Spleen (tissue), 11 donors: ENCODE measurements at regions not wholly inside any gene's neighbourhood (a gene's known extent, or its start where the extent isn't known, plus 50 kb on each side); places are given as distances from the start of the nearest gene placed in this dataset.
A peak's percentile ranks its signal among the peaks of the same experiment; 100 is the strongest.

ENCODE experiments used
- DNase-seq: peaks from one replicate; pipeline ENCODE4 v3.0.0-alpha.2; 2020
- H3K27ac ChIP-seq, 8 donors: fragments of 200-600 bp; sonication (generic) in 7 of 8; 1 replicate in 4 of 8; 2 replicates in 4 of 8; pipeline versions ENCODE4 v1.5.0 to v1.8.0; 2016 to 2021; ENCODE audit warnings: inconsistent platforms in 4 of 8, mild to moderate bottlenecking in 4 of 8, moderate library complexity in 1 of 8
- H3K27me3 ChIP-seq, 7 donors: fragments of 200-600 bp; sonication (generic) in 6 of 7; replicated peaks in 1 of 7; 1 replicate in 4 of 7; 2 replicates in 3 of 7; pipeline versions ENCODE4 v1.5.0 to v1.8.0; 2016 to 2021; ENCODE audit warnings: inconsistent platforms in 3 of 7, mild to moderate bottlenecking in 1 of 7
- H3K36me3 ChIP-seq, 6 donors: fragments of 200-600 bp; sonication (generic) in 5 of 6; 1 replicate in 4 of 6; 2 replicates in 2 of 6; pipeline versions ENCODE4 v1.5.0 to v1.8.0; 2016 to 2021; ENCODE audit warnings: inconsistent platforms in 2 of 6
- H3K4me1 ChIP-seq, 6 donors: fragments of 200-600 bp; sonication (generic) in 5 of 6; 1 replicate in 3 of 6; 2 replicates in 3 of 6; pipeline versions ENCODE4 v1.5.0 to v1.8.0; 2016 to 2021; ENCODE audit warnings: inconsistent platforms in 3 of 6
- H3K4me3 ChIP-seq, 8 donors: fragments of 200-600 bp; sonication (generic) in 7 of 8; 1 replicate in 4 of 8; 2 replicates in 4 of 8; pipeline versions ENCODE4 v1.5.0 to v1.8.0; 2016 to 2021; ENCODE audit warnings: inconsistent platforms in 4 of 8, mild to moderate bottlenecking in 4 of 8, moderate library complexity in 2 of 8
- H3K9me3 ChIP-seq, 8 donors: fragments of 200-600 bp; sonication (generic) in 7 of 8; 1 replicate in 4 of 8; 2 replicates in 4 of 8; pipeline versions ENCODE4 v1.5.0 to v1.8.0; 2016 to 2021; ENCODE audit warnings: inconsistent platforms in 4 of 8
- CTCF ChIP-seq, 11 experiments: fragments of 200-600 bp in 7 of 11; fragments of 450-650 bp in 4 of 11; sonication (generic) in 4 of 11; IDR thresholded peaks in 8 of 11; conservative IDR thresholded peaks in 3 of 11; 1 replicate in 7 of 11; 2 replicates in 4 of 11; pipeline versions ENCODE4 v1.4.0 to v1.8.0; 2016 to 2021; ENCODE audit warnings: antibody characterized with exemption in 11 of 11, inconsistent platforms in 4 of 11, mild to moderate bottlenecking in 1 of 11
- POLR2A ChIP-seq, 3 donors: fragments of 450-650 bp; IDR thresholded peaks; one replicate each; pipeline ENCODE4 v1.5.1; 2017; ENCODE audit warnings: antibody characterized with exemption in 3 of 3, mild to moderate bottlenecking in 1 of 3
- POLR2AphosphoS5 ChIP-seq, 3 donors: sonication (generic); formaldehyde crosslinking; IDR thresholded peaks; one replicate each; pipeline ENCODE4 v1.5.1; 2017; ENCODE audit warnings: antibody characterized with exemption in 3 of 3
- WGBS, 5 donors: extraction: QIAGEN DNeasy Blood & Tissue Kit in 3 of 5; methylation state at CpG; one replicate each; pipeline versions ENCODE4 v1.1.5 to v1.1.7; 2013 to 2018; 5-methylcytosine and 5-hydroxymethylcytosine counted together
- intact Hi-C: fragments of 100-400 bp; cut with DNase I; formaldehyde crosslinking; loops from one replicate; pipeline ENCODE4 v1.15.0; 2023; ENCODE audit warnings: low total_unique reads
- donor health status: healthy with polysubstance abuse.
- donor health status: DM: no; HTN: no; CAD: no; lungs with moderate emphysema.
- donor health status: DM: no; HTN: no; CAD: no.
- donor health status: Bipolar disorder and iron deficiency.
- donor health status: healthy.
- donor health status: DM: no; HTN: no; CAD: no.
- donor health status: DM: yes; HTN: yes; CAD: no.

GRCh38 chr18:28786926-28787325 lies 610.0 kb upstream of the CDH2 start:
- DNase-seq: no peak
- H3K36me3 ChIP-seq: no peaks in the 10 kb centered on the region
- no peak overlapping the region for H3K27ac ChIP-seq
- no peaks in the 10 kb centered on the region for H3K27me3 ChIP-seq
- 54 to 58% (median 55%) methylated on average over 3 of the region's 3 CpGs for WGBS, 5 donors
- intact Hi-C loops: no loop called here
- H3K4me1 ChIP-seq: no peaks in the 10 kb centered on the region
- H3K4me3 ChIP-seq: no peak overlapping the region
- H3K9me3 ChIP-seq: no peaks in the 10 kb centered on the region
- TF ChIP-seq CTCF (IDR thresholded peaks at IDR 0.05 in 8 of 11, conservative IDR thresholded peaks at IDR 0.05 in 3 of 11): no peak
- no peak for TF ChIP-seq POLR2AphosphoS5 (IDR thresholded peaks at IDR 0.05)
- no peak for TF ChIP-seq POLR2A (IDR thresholded peaks at IDR 0.05)

DNA sequence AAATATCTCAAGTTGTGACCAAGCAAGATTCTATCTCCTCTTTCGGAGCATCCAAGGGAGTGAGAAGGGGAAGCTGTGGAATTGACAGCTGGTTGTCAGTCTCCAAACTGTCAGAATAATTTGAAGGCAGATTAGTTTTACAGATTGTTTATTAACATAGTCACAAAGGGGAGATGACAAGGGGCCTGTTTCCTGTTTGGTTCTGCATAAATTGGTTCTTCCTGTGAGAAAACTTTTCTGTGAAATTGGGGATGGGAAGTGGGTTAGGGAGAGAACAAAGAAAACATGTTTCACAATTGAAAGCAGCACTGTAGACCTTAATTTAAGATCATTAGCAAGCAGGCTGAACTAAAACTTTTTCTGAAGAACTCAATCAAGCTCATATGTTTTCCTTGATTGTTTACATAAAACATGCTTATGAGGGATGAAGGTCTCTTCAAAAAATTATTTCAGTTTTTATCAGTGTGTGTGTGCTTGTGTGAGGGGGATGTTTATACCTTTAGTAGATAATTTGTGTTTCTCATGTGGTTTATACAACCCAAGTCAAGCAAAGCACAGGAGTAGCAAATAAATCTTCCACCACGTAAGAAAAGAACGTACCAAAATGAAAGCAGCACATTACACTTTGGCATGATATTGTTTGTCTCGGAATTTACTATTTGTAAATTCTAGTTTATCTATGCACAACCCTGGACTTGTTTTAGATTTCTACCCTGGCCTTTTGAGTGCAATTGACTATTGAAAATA lies 604.9 kb upstream of the CDH2 start:
- intact Hi-C loops: no loop called here
- H3K4me1 ChIP-seq: no peaks in the 10 kb centered on the region
- no peak for DNase-seq
- H3K4me3 ChIP-seq: no peak overlapping the region
- no peak for TF ChIP-seq CTCF (IDR thresholded peaks at IDR 0.05 in 8 of 11, conservative IDR thresholded peaks at IDR 0.05 in 3 of 11)
- TF ChIP-seq POLR2A (IDR thresholded peaks at IDR 0.05): no peak
- TF ChIP-seq POLR2AphosphoS5 (IDR thresholded peaks at IDR 0.05): no peak
- no peaks in the 10 kb centered on the region for H3K36me3 ChIP-seq
- WGBS, 5 donors: 39 to 50% (median 46%) methylated on average over 4 of the region's 4 CpGs
- peak overlapping the region in 2 of 8 donors; percentile 11 to 26 for H3K27ac ChIP-seq
- H3K27me3 ChIP-seq: no peaks in the 10 kb centered on the region
- H3K9me3 ChIP-seq: peaks cover 0 to 3% (median 0%) of the 10 kb centered on the region in 8 donors

- Histone ChIP-seq H3K36me3 (no peaks in the 10 kb centered on the region), H3K4me3 (no peak overlapping the region), H3K4me1 (no peaks in the 10 kb centered on the region), H3K27me3 (no peaks in the 10 kb centered on the region), H3K9me3 (peaks cover 0 to 3% (median 0%) of the 10 kb centered on the region in 8 donors), H3K27ac (no peak overlapping the region)
- no peak for TF ChIP-seq POLR2AphosphoS5 (IDR thresholded peaks at IDR 0.05)
- TF ChIP-seq POLR2A (IDR thresholded peaks at IDR 0.05): no peak
- no peak for TF ChIP-seq CTCF (IDR thresholded peaks at IDR 0.05 in 8 of 11, conservative IDR thresholded peaks at IDR 0.05 in 3 of 11)
- 91 to 96% (median 94%) methylated on average over 14 of the region's 14 CpGs for WGBS, 5 donors
- intact Hi-C loops: no loop called here
- DNase-seq: no peak
These were observed 601.8 kb upstream of the CDH2 start for GRCh38 chr18:28778706-28779105.

DNA sequence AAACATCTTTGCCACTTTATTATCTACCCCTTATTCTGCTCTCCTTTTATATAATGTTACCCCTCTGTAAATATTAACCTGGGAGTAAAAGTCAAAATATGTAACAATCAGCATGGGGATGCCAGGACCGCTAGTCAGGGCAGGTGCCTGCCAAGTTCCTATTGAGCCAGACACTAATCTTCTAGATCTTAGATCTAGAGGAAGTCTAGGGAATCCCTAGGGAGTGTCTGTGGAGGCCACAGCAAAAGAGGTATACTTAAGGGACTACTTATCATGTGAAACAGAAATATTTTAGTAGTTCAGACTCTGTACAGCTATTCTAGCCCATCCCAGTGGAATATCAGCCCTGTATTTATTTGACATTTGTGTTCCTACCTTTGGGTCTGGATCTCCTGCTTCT lies 600.8 kb upstream of the CDH2 start:
- Histone ChIP-seq H3K27ac (no peak overlapping the region), H3K36me3 (no peaks in the 10 kb centered on the region), H3K9me3 (peaks cover 0 to 5% (median 0%) of the 10 kb centered on the region in 8 donors), H3K27me3 (no peaks in the 10 kb centered on the region), H3K4me3 (no peak overlapping the region), H3K4me1 (no peaks in the 10 kb centered on the region)
- WGBS, 5 donors: 58 to 77% (median 65%) methylated on average over 1 of the region's 1 CpG
- no peak for DNase-seq
- no peak for TF ChIP-seq POLR2AphosphoS5 (IDR thresholded peaks at IDR 0.05)
- TF ChIP-seq POLR2A (IDR thresholded peaks at IDR 0.05): no peak
- TF ChIP-seq CTCF (IDR thresholded peaks at IDR 0.05 in 8 of 11, conservative IDR thresholded peaks at IDR 0.05 in 3 of 11): no peak
- intact Hi-C loops: no loop called here
